ENCODE measurements at regions not wholly inside any gene's neighbourhood (a gene's known extent, or its start where the extent isn't known, plus 50 kb on each side); places are given as distances from the start of the nearest gene placed in this dataset.

GRCh38 chr11:116282481-116282880 is 490.3 kb downstream of the BUD13 start:
- intact Hi-C loops (cut with micrococcal nuclease): no loop called here

GRCh38 chr11:116281173-116282160 is 491.3 kb downstream of the BUD13 start:
- WGBS (ENCODE audit: insufficient coverage): 75% methylated on average over 13 of the region's 13 CpGs
- no peak overlapping the region for H3K27ac ChIP-seq (ENCODE audit: low read length)
- Mint-ChIP-seq H3K27me3 (ENCODE audit: low read depth in 2 of 2) (peaks cover 1 to 3% of the 10 kb centered on the region in 2 donors), H3K36me3 (no peaks in the 10 kb centered on the region), H3K4me3 (no peak overlapping the region), H3K27ac (no peak overlapping the region), H3K4me1 (peaks cover 0 to 4% of the 10 kb centered on the region in 2 donors), H3K9me3 (no peaks in the 10 kb centered on the region)
- no peaks in the 10 kb centered on the region for H3K9me3 ChIP-seq (ENCODE audit: control insufficient read depth, insufficient read depth, low read length)
- intact Hi-C loops (cut with micrococcal nuclease): no loop called here
- DNase-seq: no peak
- TF ChIP-seq CTCF (IDR thresholded peaks at IDR 0.05): no peak
- no peaks in the 10 kb centered on the region for H3K27me3 ChIP-seq (ENCODE audit: control insufficient read depth, insufficient read depth, low read length)
- ATAC-seq: no peak
- H3K4me1 ChIP-seq (ENCODE audit: control insufficient read depth, insufficient read depth, low read length): peaks cover 3% of the 10 kb centered on the region
- no peaks in the 10 kb centered on the region for H3K36me3 ChIP-seq (ENCODE audit: control insufficient read depth, insufficient read depth, low read length)
- H3K4me3 ChIP-seq (ENCODE audit: low read length): no peak overlapping the region

More at GRCh38 chr11:116282481-116282880, 490.3 kb downstream of the BUD13 start:
- no peaks in the 10 kb centered on the region for H3K4me1 ChIP-seq (ENCODE audit: control insufficient read depth, insufficient read depth, low read length)
- H3K9me3 Mint-ChIP-seq: no peaks in the 10 kb centered on the region
- no peak for ATAC-seq
- H3K36me3 ChIP-seq (ENCODE audit: control insufficient read depth, insufficient read depth, low read length): no peaks in the 10 kb centered on the region
- H3K27ac Mint-ChIP-seq: no peak overlapping the region
- peaks cover 3 to 7% of the 10 kb centered on the region in 2 donors for H3K27me3 Mint-ChIP-seq (ENCODE audit: low read depth in 2 of 2)
- no peak for DNase-seq
- TF ChIP-seq CTCF (IDR thresholded peaks at IDR 0.05): no peak
- no peak overlapping the region for H3K27ac ChIP-seq (ENCODE audit: low read length)
- no peak overlapping the region for H3K4me3 Mint-ChIP-seq
- H3K9me3 ChIP-seq (ENCODE audit: control insufficient read depth, insufficient read depth, low read length): no peaks in the 10 kb centered on the region
- no peaks in the 10 kb centered on the region for H3K27me3 ChIP-seq (ENCODE audit: control insufficient read depth, insufficient read depth, low read length)
- WGBS (ENCODE audit: insufficient coverage): 98% methylated on average over 4 of the region's 4 CpGs
- no peaks in the 10 kb centered on the region for H3K36me3 Mint-ChIP-seq
- H3K4me1 Mint-ChIP-seq: no peaks in the 10 kb centered on the region
- no peak overlapping the region for H3K4me3 ChIP-seq (ENCODE audit: low read length)

- H3K4me3 ChIP-seq (ENCODE audit: low read length): no peak overlapping the region
- H3K36me3 ChIP-seq (ENCODE audit: control insufficient read depth, insufficient read depth, low read length): no peaks in the 10 kb centered on the region
- TF ChIP-seq CTCF (IDR thresholded peaks at IDR 0.05): no peak
- ATAC-seq (no peak), DNase-seq (no peak)
- H3K27me3 ChIP-seq (ENCODE audit: control insufficient read depth, insufficient read depth, low read length): no peaks in the 10 kb centered on the region
- Mint-ChIP-seq H3K4me3 (no peak overlapping the region), H3K27me3 (ENCODE audit: low read depth in 2 of 2) (peaks cover 0 to 10% of the 10 kb centered on the region in 2 donors), H3K36me3 (no peaks in the 10 kb centered on the region), H3K4me1 (peaks cover 0 to 6% of the 10 kb centered on the region in 2 donors), H3K9me3 (no peaks in the 10 kb centered on the region), H3K27ac (no peak overlapping the region)
- peaks cover 7% of the 10 kb centered on the region for H3K4me1 ChIP-seq (ENCODE audit: control insufficient read depth, insufficient read depth, low read length)
- intact Hi-C loops (cut with micrococcal nuclease): loop anchor here (5.0 kb wide), 1 partner anchor 1542 kb away; no protein-coding TSS in a partner anchor
- 87% methylated on average over 3 of the region's 4 CpGs for WGBS (ENCODE audit: insufficient coverage)
- no peak overlapping the region for H3K27ac ChIP-seq (ENCODE audit: low read length)
- H3K9me3 ChIP-seq (ENCODE audit: control insufficient read depth, insufficient read depth, low read length): no peaks in the 10 kb centered on the region
Observed at GRCh38 chr11:116279511-116279910, 493.3 kb downstream of the BUD13 start.
